Mucosa of descending colon (tissue), 3 donors: ENCODE measurements at regions not wholly inside any gene's neighbourhood (a gene's known extent, or its start where the extent isn't known, plus 50 kb on each side); places are given as distances from the start of the nearest gene placed in this dataset.

Experiments
- ATAC-seq: fragments of 200-7000 bp; cut with Tn5 transposase; one replicate; pipeline ENCODE4 v1.9.1; 2020; ENCODE audit warnings: mild to moderate bottlenecking, moderate library complexity
- DNase-seq, 3 donors: peaks; one replicate each; pipeline ENCODE4 v3.0.0-alpha.2; 2020
- H3K36me3 ChIP-seq: fragments of 200-600 bp; one replicate; pipeline ENCODE4 v1.8.0; 2021; ENCODE audit warnings: low read depth, mild to moderate bottlenecking
- H3K4me1 ChIP-seq: fragments of 200-600 bp; one replicate; pipeline ENCODE4 v1.8.0; 2021; ENCODE audit warnings: low read depth, mild to moderate bottlenecking
- H3K4me3 ChIP-seq: fragments of 200-600 bp; one replicate; pipeline ENCODE4 v1.8.0; 2021; ENCODE audit warnings: mild to moderate bottlenecking
- H3K9me3 ChIP-seq: fragments of 200-600 bp; one replicate; pipeline ENCODE4 v1.8.0; 2021; ENCODE audit warnings: mild to moderate bottlenecking
- intact Hi-C, 2 donors: fragments of 100-400 bp; cut with DNase I in 1 of 2; cut with micrococcal nuclease in 1 of 2; formaldehyde crosslinking; loops; one replicate each; pipeline versions ENCODE4 v1.11.0 to v1.11.1; 2022; cut with DNase I, micrococcal nuclease
- TF ChIP-seq, protein P1 (sequence below): fragments of 200-600 bp; IDR thresholded peaks from one replicate; pipeline ENCODE4 v1.8.0; 2022; ENCODE audit warnings: antibody characterized with exemption, mild to moderate bottlenecking
- donor health status: DM: no; HTN: no; CAD: no; lungs with moderate emphysema.
- donor health status: DM: no; HTN: no; CAD: no.
- donor health status: DM: no; HTN: yes; CAD: no.

DNA sequence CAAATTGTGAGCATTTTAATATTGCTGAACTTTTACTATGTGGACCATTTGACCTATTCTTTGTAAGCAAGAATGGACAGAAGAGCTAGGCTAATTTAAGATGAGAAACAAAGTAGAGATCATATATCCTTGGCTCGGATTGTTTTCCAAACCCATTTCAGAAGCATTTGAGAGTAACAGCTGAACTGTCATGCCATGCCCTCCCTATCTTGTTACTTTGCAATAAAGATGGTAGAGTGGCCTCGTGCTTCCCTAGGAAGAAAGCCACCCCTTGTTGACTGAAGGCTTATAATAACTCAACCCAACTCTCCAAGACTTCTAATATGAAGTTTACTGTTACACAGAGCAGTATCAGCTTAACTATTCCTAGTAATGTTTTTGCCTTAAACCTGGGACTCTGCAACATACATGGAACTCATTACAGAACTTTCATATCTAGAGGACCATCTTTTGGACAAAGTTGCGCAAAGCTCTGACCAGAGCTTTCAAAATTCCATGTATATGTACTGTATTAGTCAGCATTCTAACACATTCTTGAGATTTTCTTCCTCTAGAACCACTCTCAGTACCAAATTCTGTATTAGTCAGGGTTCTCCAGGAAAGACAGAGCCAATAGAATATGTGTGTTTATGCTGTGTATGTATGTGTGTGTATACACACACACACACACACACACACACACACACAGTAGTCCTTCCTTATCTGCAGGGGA lies 68.7 kb downstream of the ADAMTS1 start:
- ATAC-seq = no peak
- intact Hi-C loops = no loop called here
- no peaks in the 10 kb centered on the region for H3K9me3 ChIP-seq
- no peak for DNase-seq
- H3K4me1 ChIP-seq = no peaks in the 10 kb centered on the region
- no peak overlapping the region for H3K4me3 ChIP-seq
- no peaks in the 10 kb centered on the region for H3K36me3 ChIP-seq
- TF ChIP-seq, protein P1, sequence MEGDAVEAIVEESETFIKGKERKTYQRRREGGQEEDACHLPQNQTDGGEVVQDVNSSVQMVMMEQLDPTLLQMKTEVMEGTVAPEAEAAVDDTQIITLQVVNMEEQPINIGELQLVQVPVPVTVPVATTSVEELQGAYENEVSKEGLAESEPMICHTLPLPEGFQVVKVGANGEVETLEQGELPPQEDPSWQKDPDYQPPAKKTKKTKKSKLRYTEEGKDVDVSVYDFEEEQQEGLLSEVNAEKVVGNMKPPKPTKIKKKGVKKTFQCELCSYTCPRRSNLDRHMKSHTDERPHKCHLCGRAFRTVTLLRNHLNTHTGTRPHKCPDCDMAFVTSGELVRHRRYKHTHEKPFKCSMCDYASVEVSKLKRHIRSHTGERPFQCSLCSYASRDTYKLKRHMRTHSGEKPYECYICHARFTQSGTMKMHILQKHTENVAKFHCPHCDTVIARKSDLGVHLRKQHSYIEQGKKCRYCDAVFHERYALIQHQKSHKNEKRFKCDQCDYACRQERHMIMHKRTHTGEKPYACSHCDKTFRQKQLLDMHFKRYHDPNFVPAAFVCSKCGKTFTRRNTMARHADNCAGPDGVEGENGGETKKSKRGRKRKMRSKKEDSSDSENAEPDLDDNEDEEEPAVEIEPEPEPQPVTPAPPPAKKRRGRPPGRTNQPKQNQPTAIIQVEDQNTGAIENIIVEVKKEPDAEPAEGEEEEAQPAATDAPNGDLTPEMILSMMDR = no peak

DNA sequence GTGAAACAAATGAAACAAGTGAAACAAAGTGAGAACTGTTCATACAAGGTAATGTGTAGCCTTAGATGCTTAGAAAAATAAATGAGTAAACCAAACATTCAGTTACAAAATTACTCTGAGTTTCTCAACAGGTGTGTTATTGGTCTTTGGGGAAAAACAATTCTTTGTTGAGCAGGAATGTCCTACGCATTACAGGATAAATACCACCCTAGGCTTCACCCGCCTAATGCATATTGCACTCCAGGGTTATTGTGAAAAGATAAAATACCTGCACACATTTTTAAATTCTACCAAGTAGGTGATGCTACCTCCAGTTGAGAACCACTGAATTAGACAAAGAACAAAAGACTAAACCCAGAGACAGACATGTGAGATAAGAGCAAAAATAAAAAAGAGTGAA lies 72.2 kb downstream of the ADAMTS1 start:
- TF ChIP-seq, protein P1 = no peak
- no peak overlapping the region for H3K4me3 ChIP-seq
- intact Hi-C loops = no loop called here

DNA sequence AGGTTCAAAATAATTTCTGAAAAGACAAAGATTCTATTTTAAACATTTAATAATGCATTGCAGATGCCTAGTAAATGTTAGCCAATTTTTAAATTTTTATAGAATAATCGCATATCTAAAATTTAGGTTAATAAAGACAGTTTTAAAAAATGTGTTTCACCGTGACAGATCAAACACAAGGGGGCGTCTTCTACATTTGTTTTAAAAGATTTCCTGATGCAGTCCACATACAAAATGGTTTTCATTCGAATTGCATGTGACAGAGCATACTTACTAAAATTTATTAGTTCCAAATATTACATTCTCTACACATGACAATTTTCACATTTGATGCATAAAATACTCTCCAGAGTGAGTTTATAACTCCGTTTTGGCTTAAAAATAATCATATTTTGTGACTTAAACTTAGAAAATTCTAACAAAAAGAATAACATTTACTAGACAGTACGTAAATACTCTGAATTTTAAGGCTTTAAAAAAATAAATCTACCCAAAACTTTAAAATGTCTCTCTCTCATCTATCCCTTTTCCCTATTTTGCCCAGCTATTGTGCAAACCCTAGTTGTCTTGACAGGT lies 75.5 kb downstream of the ADAMTS1 start:
- Histone ChIP-seq H3K4me3 (no peak overlapping the region), H3K36me3 (no peaks in the 10 kb centered on the region), H3K9me3 (no peaks in the 10 kb centered on the region), H3K4me1 (no peaks in the 10 kb centered on the region)
- intact Hi-C loops = no loop called here
- ATAC-seq (no peak), DNase-seq (peak in 1 of 3 donors; percentile 26)
- TF ChIP-seq, protein P1 = no peak

More for the DNA sequence above, 72.2 kb downstream of the ADAMTS1 start:
- DNase-seq (no peak), ATAC-seq (no peak)
- Histone ChIP-seq H3K9me3 (no peaks in the 10 kb centered on the region), H3K36me3 (no peaks in the 10 kb centered on the region), H3K4me1 (no peaks in the 10 kb centered on the region)

DNA sequence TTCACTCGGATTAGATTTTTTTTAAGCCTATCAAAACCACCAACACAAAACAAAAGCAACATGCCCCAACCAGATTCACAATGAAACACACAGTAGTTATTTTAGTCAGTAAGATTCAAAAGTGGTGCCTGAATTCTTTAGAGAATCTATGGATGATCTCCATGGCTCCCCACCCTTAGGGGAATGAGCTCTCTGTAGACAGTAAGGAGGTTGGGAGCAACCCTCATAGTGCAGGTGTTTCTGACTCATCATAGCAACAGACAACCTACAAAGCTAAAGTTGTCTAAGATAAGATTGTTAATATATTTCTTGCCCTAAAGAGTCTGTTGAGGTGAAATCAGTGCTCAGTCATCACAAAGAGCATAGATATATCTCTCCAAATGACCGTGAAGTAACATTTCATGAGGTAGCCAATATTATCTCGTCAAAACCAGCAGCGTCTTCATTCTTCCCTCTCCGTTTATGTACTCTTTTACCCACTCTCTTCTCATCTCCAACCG lies 78.3 kb downstream of the ADAMTS1 start:
- Histone ChIP-seq H3K4me1 (no peaks in the 10 kb centered on the region), H3K4me3 (no peak overlapping the region), H3K9me3 (no peaks in the 10 kb centered on the region), H3K36me3 (no peaks in the 10 kb centered on the region)
- intact Hi-C loops = no loop called here
- no peak for ATAC-seq
- TF ChIP-seq, protein P1 = no peak
- DNase-seq = no peak

DNA sequence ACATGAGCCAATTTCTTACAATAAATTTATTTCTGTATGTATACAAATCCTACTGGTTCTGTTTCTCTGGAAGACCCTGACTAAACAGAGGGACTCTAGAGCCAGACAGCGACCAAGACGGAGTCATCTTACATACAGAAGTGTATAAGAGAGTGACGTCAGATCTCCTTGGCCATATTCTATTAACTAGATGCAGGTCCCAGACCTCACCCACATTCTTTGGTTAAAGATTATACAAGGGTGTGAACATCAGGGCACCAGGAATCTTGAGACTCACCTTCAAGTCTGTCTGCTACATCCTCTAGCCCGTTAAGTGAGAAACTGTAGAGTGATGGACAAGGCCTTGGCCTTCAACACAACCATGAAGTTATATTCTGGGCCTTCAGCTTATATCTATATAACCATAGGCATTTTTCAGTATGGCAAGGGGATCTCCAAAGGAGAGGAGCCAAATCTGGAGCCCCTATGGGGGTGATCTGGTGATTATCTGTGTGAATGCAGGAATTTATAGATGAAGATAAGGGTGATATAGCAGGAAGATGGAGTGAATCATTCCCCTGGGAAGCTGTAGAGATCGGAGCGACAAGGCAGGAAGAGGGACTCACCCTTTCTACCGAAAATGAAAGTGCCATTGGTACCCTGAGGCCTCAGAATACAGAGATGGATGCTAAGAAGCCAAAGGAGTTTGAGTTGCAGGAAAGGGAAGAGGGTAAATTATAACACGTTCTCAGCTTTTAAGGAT lies 83.9 kb downstream of the ADAMTS1 start:
- ATAC-seq = no peak
- Histone ChIP-seq H3K9me3 (no peaks in the 10 kb centered on the region), H3K36me3 (no peaks in the 10 kb centered on the region), H3K4me3 (no peak overlapping the region), H3K4me1 (no peaks in the 10 kb centered on the region)
- DNase-seq = no peak
- TF ChIP-seq, protein P1 = no peak
- intact Hi-C loops = no loop called here
